ENCODE measurements at regions not wholly inside any gene's neighbourhood (a gene's known extent, or its start where the extent isn't known, plus 50 kb on each side); places are given as distances from the start of the nearest gene placed in this dataset.

DNA sequence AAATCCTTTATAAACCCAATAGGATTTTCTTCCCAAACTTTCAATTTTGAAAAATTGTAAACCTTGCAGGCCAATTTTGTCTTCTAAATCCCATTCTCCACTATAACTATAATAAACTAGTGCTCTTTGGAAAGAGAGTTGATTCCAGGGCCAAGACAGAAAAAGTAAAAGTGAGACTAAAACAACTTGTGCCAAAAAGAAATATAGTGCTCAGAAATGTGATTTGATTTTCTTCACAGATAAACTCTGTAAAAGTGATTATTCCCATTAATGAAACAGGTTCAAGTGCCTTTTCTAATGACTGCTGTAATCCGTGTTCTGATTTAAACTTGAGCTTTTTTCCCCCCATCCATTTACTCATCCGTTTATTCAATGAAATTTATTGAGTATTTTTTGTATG lies 1831.1 kb downstream of the SLITRK5 start:
- Histone ChIP-seq H3K27ac (ENCODE audit: low read depth, low read length) (no peak overlapping the region), H3K4me3 (replicated peaks in 1 of 2; ENCODE audit: low read depth in 1 of 2, low read length in 2 of 2) (no peak overlapping the region), H2AFZ (ENCODE audit: low read depth, low read length, poor library complexity, severe bottlenecking) (no peak overlapping the region), H3K4me2 (ENCODE audit: low read length) (no peak overlapping the region), H3K27me3 (ENCODE audit: insufficient read depth, low read length) (no peaks in the 10 kb centered on the region), H3K9me3 (ENCODE audit: control insufficient read depth in 1 of 2, insufficient read depth in 1 of 2, low read depth in 1 of 2, low read length in 2 of 2) (no peaks in the 10 kb centered on the region), H3K79me2 (ENCODE audit: insufficient read depth, low read length) (no peaks in the 10 kb centered on the region), H3K4me1 (ENCODE audit: control insufficient read depth in 1 of 2, insufficient read depth in 2 of 2, low read length in 2 of 2) (no peaks in the 10 kb centered on the region), H4K20me1 (ENCODE audit: insufficient read depth) (no peaks in the 10 kb centered on the region), H3K9ac (ENCODE audit: low read length) (no peak overlapping the region), H3K9me2 (ENCODE audit: insufficient read depth) (no peaks in the 10 kb centered on the region), H3K36me3 (ENCODE audit: control insufficient read depth in 1 of 2, insufficient read depth in 2 of 2, low read length in 2 of 2) (no peaks in the 10 kb centered on the region)
- CTCF ChIA-PET: no interaction called here
- TF ChIP-seq REST (IDR thresholded peaks at IDR 0.05; ENCODE audit: low read depth): no peak
- TF ChIP-seq FOSL1 (IDR thresholded peaks at IDR 0.05; ENCODE audit: low read depth): no peak
- TF ChIP-seq ZFX (IDR thresholded peaks at IDR 0.05): no peak
- TF ChIP-seq EZH2 (IDR thresholded peaks at IDR 0.05): no peak
- no peak for TF ChIP-seq SRF (IDR thresholded peaks at IDR 0.05; ENCODE audit: low read depth)
- TF ChIP-seq EZH2phosphoT487 (IDR thresholded peaks at IDR 0.05; ENCODE audit: borderline replicate concordance): no peak
- TF ChIP-seq CBX3 (IDR thresholded peaks at IDR 0.05; ENCODE audit: low read depth): no peak
- TF ChIP-seq, protein P1, sequence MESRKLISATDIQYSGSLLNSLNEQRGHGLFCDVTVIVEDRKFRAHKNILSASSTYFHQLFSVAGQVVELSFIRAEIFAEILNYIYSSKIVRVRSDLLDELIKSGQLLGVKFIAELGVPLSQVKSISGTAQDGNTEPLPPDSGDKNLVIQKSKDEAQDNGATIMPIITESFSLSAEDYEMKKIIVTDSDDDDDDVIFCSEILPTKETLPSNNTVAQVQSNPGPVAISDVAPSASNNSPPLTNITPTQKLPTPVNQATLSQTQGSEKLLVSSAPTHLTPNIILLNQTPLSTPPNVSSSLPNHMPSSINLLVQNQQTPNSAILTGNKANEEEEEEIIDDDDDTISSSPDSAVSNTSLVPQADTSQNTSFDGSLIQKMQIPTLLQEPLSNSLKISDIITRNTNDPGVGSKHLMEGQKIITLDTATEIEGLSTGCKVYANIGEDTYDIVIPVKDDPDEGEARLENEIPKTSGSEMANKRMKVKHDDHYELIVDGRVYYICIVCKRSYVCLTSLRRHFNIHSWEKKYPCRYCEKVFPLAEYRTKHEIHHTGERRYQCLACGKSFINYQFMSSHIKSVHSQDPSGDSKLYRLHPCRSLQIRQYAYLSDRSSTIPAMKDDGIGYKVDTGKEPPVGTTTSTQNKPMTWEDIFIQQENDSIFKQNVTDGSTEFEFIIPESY (IDR thresholded peaks at IDR 0.05; ENCODE audit: extremely low read depth, insufficient replicate concordance, low read length): no peak
- TF ChIP-seq JUND (IDR thresholded peaks at IDR 0.05): no peak
- TF ChIP-seq SP1 (IDR thresholded peaks at IDR 0.05; ENCODE audit: low read depth): no peak
- no peak for TF ChIP-seq ATF3 (IDR thresholded peaks at IDR 0.05)
- TF ChIP-seq, protein P2, sequence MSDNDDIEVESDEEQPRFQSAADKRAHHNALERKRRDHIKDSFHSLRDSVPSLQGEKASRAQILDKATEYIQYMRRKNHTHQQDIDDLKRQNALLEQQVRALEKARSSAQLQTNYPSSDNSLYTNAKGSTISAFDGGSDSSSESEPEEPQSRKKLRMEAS (IDR thresholded peaks at IDR 0.05): no peak
- no peak for TF ChIP-seq POLR2A (IDR thresholded peaks at IDR 0.05; ENCODE audit: borderline replicate concordance, extremely low read depth, insufficient read depth, insufficient read length)
- no peak for TF ChIP-seq RAD21 (IDR thresholded peaks at IDR 0.05; ENCODE audit: low read depth)
- BruUV-seq (replicated peaks): no TSS peak
- intact Hi-C loops (cut with micrococcal nuclease): no loop called here
- DNase-seq (ENCODE audit: low read depth, low spot score): no peak
- RAD21 ChIA-PET (ENCODE audit: low non-redundant PET in 1 of 2, low total read pairs in 2 of 2, uncharacterized antibody in 2 of 2, unreplicated experiment in 2 of 2): no interaction called here
- no peak for ATAC-seq
- POLR2A ChIA-PET: no interaction called here

Measured in HCT116 (cell line).